Mesendoderm (in vitro differentiated cells): ENCODE measurements at regions not wholly inside any gene's neighbourhood (a gene's known extent, or its start where the extent isn't known, plus 50 kb on each side); places are given as distances from the start of the nearest gene placed in this dataset.
A peak's percentile ranks its signal among the peaks of the same experiment; 100 is the strongest.

Source experiments
- DNase-seq: peaks from one replicate; pipeline ENCODE4 v3.0.0; 2013
- H2AK5ac ChIP-seq: 2 replicates; pipeline ENCODE4 v1.6.1; 2013; ENCODE audit warnings: low read length, inconsistent platforms
- H2BK120ac ChIP-seq: 2 replicates; pipeline ENCODE4 v1.6.1; 2013; ENCODE audit warnings: low read depth, mild to moderate bottlenecking, low read length, moderate library complexity, mixed read lengths
- H2BK15ac ChIP-seq: replicated peaks from 2 replicates; pipeline ENCODE4 v1.6.1; 2013; ENCODE audit warnings: low read depth, mild to moderate bottlenecking, moderate library complexity
- H2BK5ac ChIP-seq: 2 replicates; pipeline ENCODE4 v1.6.1; 2013; ENCODE audit warnings: low read length, inconsistent platforms
- H3K18ac ChIP-seq: 2 replicates; pipeline ENCODE4 v1.6.1; 2013; ENCODE audit warnings: mild to moderate bottlenecking, low read length, mixed read lengths
- H3K23ac ChIP-seq: one replicate; pipeline ENCODE4 v1.6.1; 2013; ENCODE audit warnings: low read length
- H3K27ac ChIP-seq: 2 replicates; pipeline ENCODE4 v1.5.1; 2013; ENCODE audit warnings: low read depth, mild to moderate bottlenecking, inconsistent platforms, low read length, moderate library complexity
- H3K27me3 ChIP-seq: 2 replicates; pipeline ENCODE4 v1.6.1; 2013; ENCODE audit warnings: low read length, control low read depth, mild to moderate bottlenecking, inconsistent platforms; ENCODE audit not compliant: insufficient read depth, poor library complexity
- H3K36me3 ChIP-seq: 2 replicates; pipeline ENCODE4 v1.6.1; 2013; ENCODE audit warnings: low read length, inconsistent platforms; ENCODE audit not compliant: control insufficient read depth, insufficient read depth
- H3K4ac ChIP-seq: one replicate; pipeline ENCODE4 v1.6.1; 2013; ENCODE audit warnings: low read depth, mild to moderate bottlenecking, low read length, moderate library complexity
- H3K4me1 ChIP-seq: 2 replicates; pipeline ENCODE4 v1.6.1; 2013; ENCODE audit warnings: low read depth, low read length, inconsistent platforms; ENCODE audit not compliant: control insufficient read depth
- H3K4me2 ChIP-seq: 2 replicates; pipeline ENCODE4 v1.6.1; 2013; ENCODE audit warnings: low read length
- H3K4me3 ChIP-seq: 2 replicates; pipeline ENCODE4 v1.5.1; 2013; ENCODE audit warnings: mild to moderate bottlenecking, low read length
- H3K56ac ChIP-seq: one replicate; pipeline ENCODE4 v1.6.1; 2013; ENCODE audit warnings: low read length
- H3K79me1 ChIP-seq: 2 replicates; pipeline ENCODE4 v1.6.1; 2013; ENCODE audit warnings: low read length, inconsistent platforms
- H3K79me2 ChIP-seq: 2 replicates; pipeline ENCODE4 v1.6.1; 2013; ENCODE audit warnings: mild to moderate bottlenecking, low read length; ENCODE audit not compliant: control insufficient read depth, insufficient read depth
- H3K9ac ChIP-seq: 2 replicates; pipeline ENCODE4 v1.6.1; 2013; ENCODE audit warnings: low read length, inconsistent platforms
- H4K5ac ChIP-seq: one replicate; pipeline ENCODE4 v1.6.1; 2013; ENCODE audit warnings: low read length
- H4K8ac ChIP-seq: one replicate; pipeline ENCODE4 v1.6.1; 2013; ENCODE audit warnings: low read depth, mild to moderate bottlenecking, control low read depth, low read length, moderate library complexity
- WGBS: extraction: QIAGEN DNeasy Blood & Tissue Kit; methylation state at CpG from one replicate; pipeline ENCODE4 v1.1.7; 2013; ENCODE audit warnings: low lambda C conversion rate, missing lambda C conversion rate; ENCODE audit not compliant: insufficient coverage; ENCODE audit errors: extremely low coverage; 5-methylcytosine and 5-hydroxymethylcytosine counted together

DNA sequence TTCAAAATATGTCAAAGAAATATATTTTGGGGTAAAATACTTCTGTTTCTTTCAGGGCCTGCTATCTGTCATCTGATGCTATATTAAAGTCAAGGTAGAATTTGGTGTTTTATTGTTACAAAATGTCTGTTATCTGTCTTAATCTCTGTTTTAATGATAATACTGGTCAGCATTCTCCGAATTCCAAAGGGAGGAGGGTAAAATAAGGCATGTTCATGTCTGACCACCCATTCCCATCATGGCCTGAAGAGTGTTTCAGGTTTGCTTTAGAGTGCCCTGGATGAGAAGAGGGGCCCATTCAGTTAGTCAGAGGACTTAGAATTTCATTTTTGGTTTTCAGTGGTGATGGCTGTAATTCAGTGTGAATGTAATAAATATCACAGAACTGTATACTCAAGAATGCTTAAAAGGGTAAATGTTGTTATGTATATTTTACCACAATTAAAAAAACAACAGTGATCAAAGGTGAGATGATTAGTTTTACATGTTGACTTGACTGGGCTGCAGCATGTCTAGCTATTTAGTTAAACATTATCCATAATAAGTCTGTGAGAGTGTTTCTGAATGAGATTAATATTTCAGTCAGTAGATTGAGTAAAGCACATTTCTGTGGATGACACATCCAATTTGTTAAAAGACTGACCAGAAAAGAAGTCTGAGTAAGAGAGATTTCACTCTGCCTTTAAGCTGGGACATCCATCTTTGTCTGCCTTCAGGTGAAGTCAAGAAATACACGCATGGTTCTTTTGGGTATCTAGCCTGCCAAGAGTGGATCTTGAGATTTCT, 467.9 kb upstream of the SYT4 start:
- Histone ChIP-seq H3K18ac (no peak overlapping the region), H3K27me3 (no peaks in the 10 kb centered on the region), H3K36me3 (no peaks in the 10 kb centered on the region), H3K79me2 (no peaks in the 10 kb centered on the region), H4K5ac (no peak overlapping the region), H2BK5ac (no peak overlapping the region), H3K9ac (no peak overlapping the region), H3K27ac (no peak overlapping the region), H3K4me1 (no peaks in the 10 kb centered on the region), H2BK120ac (no peak overlapping the region), H3K4me3 (no peak overlapping the region), H4K8ac (no peak overlapping the region), H3K23ac (no peak overlapping the region), H2AK5ac (no peak overlapping the region), H3K4me2 (no peak overlapping the region), H3K79me1 (no peaks in the 10 kb centered on the region), H3K56ac (no peak overlapping the region), H2BK15ac (no peak overlapping the region), H3K4ac (no peak overlapping the region)
- peak; percentile 56 for DNase-seq
- WGBS, result no CpG with 5 or more reads among the region's 2 CpGs

DNA sequence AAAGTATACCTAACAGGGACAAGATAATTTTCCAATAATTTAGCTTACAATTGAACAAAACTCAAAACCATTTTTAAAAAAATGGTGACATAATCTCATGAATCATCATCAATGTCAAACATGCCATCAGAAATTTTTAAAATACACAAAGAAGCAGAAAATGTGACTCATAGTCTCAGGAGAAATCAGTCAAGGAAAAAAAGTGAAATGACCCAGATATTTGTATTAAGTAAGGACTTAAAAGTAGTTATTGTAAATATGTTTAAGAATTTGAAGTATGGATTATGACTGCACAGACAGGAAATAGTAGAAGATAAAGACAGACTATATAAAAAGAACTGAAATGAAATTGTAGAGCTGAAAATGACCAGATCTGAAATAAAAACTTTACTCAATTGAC, 473.9 kb upstream of the SYT4 start:
- Histone ChIP-seq H3K9ac (no peak overlapping the region), H2BK120ac (no peak overlapping the region), H3K18ac (no peak overlapping the region), H3K36me3 (no peaks in the 10 kb centered on the region), H3K56ac (no peak overlapping the region), H3K4me2 (no peak overlapping the region), H3K27me3 (no peaks in the 10 kb centered on the region), H3K4ac (no peak overlapping the region), H2BK15ac (no peak overlapping the region), H4K5ac (no peak overlapping the region), H3K79me2 (no peaks in the 10 kb centered on the region), H3K4me1 (no peaks in the 10 kb centered on the region), H2AK5ac (no peak overlapping the region), H3K4me3 (no peak overlapping the region), H3K79me1 (no peaks in the 10 kb centered on the region), H3K27ac (no peak overlapping the region), H3K23ac (no peak overlapping the region), H4K8ac (no peak overlapping the region), H2BK5ac (no peak overlapping the region)
- no peak for DNase-seq

DNA sequence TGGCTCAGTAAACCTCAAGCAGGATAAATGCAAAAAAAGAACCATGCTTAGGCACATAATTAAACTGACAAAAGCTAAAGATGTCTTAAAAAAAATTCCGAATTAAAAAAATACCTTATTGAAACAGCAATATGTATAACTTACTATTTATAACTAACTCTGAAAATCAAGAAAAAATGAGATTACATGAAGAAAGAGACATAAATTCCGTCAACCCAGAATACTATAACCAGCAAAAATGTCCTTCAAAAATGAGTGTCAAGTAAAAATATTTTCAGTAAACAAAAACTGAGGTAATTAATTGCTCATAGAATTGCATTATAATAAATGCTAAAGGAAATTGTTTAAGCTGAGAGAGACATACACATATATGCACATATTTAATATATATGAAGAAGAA, 474.5 kb upstream of the SYT4 start:
- no peaks in the 10 kb centered on the region for H3K27me3 ChIP-seq
- no peak overlapping the region for H4K5ac ChIP-seq
- H2AK5ac ChIP-seq, result no peak overlapping the region
- WGBS, result no CpG with 5 or more reads among the region's 2 CpGs
- no peaks in the 10 kb centered on the region for H3K4me1 ChIP-seq
- no peak overlapping the region for H3K4me2 ChIP-seq
- no peaks in the 10 kb centered on the region for H3K79me2 ChIP-seq
- H3K36me3 ChIP-seq, result no peaks in the 10 kb centered on the region
- H2BK120ac ChIP-seq, result no peak overlapping the region
- no peak overlapping the region for H3K56ac ChIP-seq
- H3K18ac ChIP-seq, result no peak overlapping the region
- no peak overlapping the region for H2BK5ac ChIP-seq
- no peaks in the 10 kb centered on the region for H3K79me1 ChIP-seq
- H2BK15ac ChIP-seq, result no peak overlapping the region
- no peak overlapping the region for H4K8ac ChIP-seq
- no peak for DNase-seq
- no peak overlapping the region for H3K23ac ChIP-seq
- no peak overlapping the region for H3K4me3 ChIP-seq
- no peak overlapping the region for H3K9ac ChIP-seq
- H3K27ac ChIP-seq, result no peak overlapping the region
- H3K4ac ChIP-seq, result no peak overlapping the region

DNA sequence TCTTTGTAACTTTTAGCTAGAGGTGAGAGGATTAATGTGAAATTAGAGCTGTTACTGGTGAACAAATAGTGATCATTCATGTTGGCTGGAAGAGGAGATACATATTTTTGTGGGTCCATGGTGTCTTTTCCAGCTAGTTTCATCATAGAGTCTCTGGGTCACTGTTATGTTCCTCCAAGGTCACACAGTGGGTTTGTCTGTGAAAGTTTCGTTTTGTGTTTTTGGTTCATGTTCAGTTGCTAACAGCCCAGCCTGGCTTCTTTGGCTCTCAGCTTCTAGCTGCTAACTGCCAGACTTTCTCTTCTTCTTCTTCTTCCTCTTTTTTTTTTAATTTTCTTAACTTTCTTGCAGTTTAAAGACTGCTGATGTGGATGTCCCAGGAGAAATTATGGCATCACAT, 480.0 kb upstream of the SYT4 start:
- Histone ChIP-seq H3K4me1 (no peaks in the 10 kb centered on the region), H2BK15ac (no peak overlapping the region), H3K56ac (no peak overlapping the region), H4K8ac (no peak overlapping the region), H3K18ac (no peak overlapping the region), H3K27ac (no peak overlapping the region), H2BK5ac (no peak overlapping the region), H3K36me3 (no peaks in the 10 kb centered on the region), H3K4me3 (no peak overlapping the region), H3K79me1 (no peaks in the 10 kb centered on the region), H3K9ac (no peak overlapping the region), H4K5ac (no peak overlapping the region), H3K4ac (no peak overlapping the region), H3K79me2 (no peaks in the 10 kb centered on the region), H3K27me3 (no peaks in the 10 kb centered on the region), H3K4me2 (no peak overlapping the region), H2BK120ac (no peak overlapping the region), H2AK5ac (no peak overlapping the region), H3K23ac (no peak overlapping the region)
- no peak for DNase-seq
- WGBS, result no CpG with 5 or more reads among the region's 1 CpG

DNA sequence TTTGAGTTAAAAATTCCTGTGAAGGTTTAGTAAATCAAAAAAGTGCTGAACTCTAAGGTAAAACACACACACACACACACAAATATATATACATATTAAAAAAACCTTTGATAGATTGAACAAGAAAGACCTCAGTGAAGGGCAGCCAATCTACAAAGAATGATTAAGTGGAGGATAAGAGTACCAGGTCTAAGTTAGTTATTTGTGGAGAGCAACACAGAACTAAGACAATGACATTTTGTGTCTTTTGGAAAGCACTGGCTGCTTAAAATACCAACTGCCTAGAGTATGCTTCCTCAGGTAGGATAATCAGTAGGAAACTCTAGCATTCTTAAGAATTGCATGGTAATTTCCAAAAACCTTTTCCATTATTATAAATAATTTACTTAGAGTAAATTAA, 481.4 kb upstream of the SYT4 start:
- H3K56ac ChIP-seq, result no peak overlapping the region
- H4K5ac ChIP-seq, result no peak overlapping the region
- DNase-seq, result peak; percentile 40
- no peaks in the 10 kb centered on the region for H3K36me3 ChIP-seq
- H3K27ac ChIP-seq, result no peak overlapping the region
- no peak overlapping the region for H2BK5ac ChIP-seq
- H3K79me1 ChIP-seq, result no peaks in the 10 kb centered on the region
- H3K4ac ChIP-seq, result no peak overlapping the region
- H3K23ac ChIP-seq, result no peak overlapping the region
- no peaks in the 10 kb centered on the region for H3K4me1 ChIP-seq
- no peak overlapping the region for H3K18ac ChIP-seq
- no peaks in the 10 kb centered on the region for H3K79me2 ChIP-seq
- H4K8ac ChIP-seq, result no peak overlapping the region
- H3K9ac ChIP-seq, result no peak overlapping the region
- no peak overlapping the region for H2AK5ac ChIP-seq
- no peak overlapping the region for H2BK120ac ChIP-seq
- no peak overlapping the region for H2BK15ac ChIP-seq
- H3K27me3 ChIP-seq, result no peaks in the 10 kb centered on the region
- H3K4me3 ChIP-seq, result no peak overlapping the region
- no peak overlapping the region for H3K4me2 ChIP-seq

DNA sequence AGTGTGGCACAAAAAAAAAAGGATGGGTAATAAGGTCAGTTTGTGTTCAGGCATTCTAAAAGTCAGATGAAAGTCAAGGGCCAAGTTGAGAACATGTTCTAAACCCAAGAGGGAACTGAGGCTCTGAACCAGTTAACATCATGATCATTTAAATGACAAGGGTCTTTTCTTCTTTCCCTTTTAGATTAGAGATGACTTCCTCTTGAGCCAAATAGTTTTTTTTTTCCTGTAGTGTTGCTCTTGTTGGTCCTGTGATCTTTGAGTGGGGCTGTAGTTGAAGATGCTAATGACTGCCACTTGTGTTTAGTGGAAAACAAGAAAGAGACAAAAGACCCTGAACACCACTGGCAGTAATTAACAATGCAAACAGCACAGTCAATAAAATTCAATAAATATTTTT, 482.7 kb upstream of the SYT4 start:
- Histone ChIP-seq H3K79me1 (no peaks in the 10 kb centered on the region), H2AK5ac (no peak overlapping the region)

More for the DNA sequence above, 482.7 kb upstream of the SYT4 start:
- H4K5ac ChIP-seq, result no peak overlapping the region
- no peak for DNase-seq
- H3K4me1 ChIP-seq, result no peaks in the 10 kb centered on the region
- no peak overlapping the region for H2BK15ac ChIP-seq
- H3K23ac ChIP-seq, result no peak overlapping the region
- H3K9ac ChIP-seq, result no peak overlapping the region
- no peaks in the 10 kb centered on the region for H3K36me3 ChIP-seq
- no peak overlapping the region for H3K4me2 ChIP-seq
- H3K27me3 ChIP-seq, result no peaks in the 10 kb centered on the region
- no peak overlapping the region for H2BK5ac ChIP-seq
- H3K27ac ChIP-seq, result no peak overlapping the region
- no peaks in the 10 kb centered on the region for H3K79me2 ChIP-seq
- no peak overlapping the region for H3K4me3 ChIP-seq
- no peak overlapping the region for H3K56ac ChIP-seq
- H4K8ac ChIP-seq, result no peak overlapping the region
- H3K4ac ChIP-seq, result no peak overlapping the region
- no peak overlapping the region for H3K18ac ChIP-seq
- no peak overlapping the region for H2BK120ac ChIP-seq
